NCI-H2081 treated with DMSO at 0.1 percent for 48 hours (cell line): ENCODE measurements at regions not wholly inside any gene's neighbourhood (a gene's known extent, or its start where the extent isn't known, plus 50 kb on each side); places are given as distances from the start of the nearest gene placed in this dataset.

ENCODE experiments used
- DNase-seq: peaks from one replicate; lab custom pipeline; 2025; lab: John Stamatoyannopoulos, UW

GRCh38 chr2:128437204-128437565 is 118.5 kb upstream of the HS6ST1 start:
- DNase-seq: no peak

GRCh38 chr2:128438091-128438490 is 119.4 kb upstream of the HS6ST1 start:
- DNase-seq: no peak

GRCh38 chr2:128438586-128438985 is 119.9 kb upstream of the HS6ST1 start:
- DNase-seq: no peak

DNA sequence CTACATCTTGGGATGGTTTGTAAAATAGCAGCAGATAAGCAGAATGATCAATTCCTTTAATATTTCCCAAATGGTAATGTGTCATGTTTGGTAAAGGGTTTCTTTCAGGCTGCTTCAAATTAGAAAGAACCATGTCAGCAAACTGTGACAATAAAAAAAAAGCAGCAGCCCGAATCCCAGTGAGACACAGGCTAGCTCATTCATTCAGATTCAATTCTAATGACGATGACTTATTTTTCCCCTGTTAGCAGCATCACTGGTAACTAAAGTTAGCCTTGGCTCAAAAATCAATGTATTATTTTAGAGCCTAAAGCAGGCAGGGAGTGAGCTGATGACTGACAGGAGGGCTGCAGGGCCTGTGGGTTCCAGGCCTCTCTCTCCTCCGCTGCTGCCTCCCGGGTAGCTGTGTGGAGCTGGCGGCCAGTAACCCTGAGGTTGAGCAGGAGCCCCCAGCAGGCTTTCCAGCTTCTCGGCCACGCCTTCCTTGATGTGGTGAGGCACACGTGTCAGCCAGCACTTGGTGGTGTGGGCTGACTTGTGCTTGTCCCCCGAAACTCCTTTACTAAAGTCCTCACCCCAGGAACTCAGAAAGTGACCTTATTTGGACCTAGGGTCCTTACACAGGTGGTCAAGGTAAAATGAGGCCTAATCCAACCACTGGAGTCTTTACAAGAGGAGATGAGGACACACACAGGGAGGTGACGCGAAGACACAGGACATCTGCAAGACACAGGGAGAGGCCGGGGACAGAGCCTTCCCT is 120.5 kb upstream of the HS6ST1 start:
- no peak for DNase-seq

DNA sequence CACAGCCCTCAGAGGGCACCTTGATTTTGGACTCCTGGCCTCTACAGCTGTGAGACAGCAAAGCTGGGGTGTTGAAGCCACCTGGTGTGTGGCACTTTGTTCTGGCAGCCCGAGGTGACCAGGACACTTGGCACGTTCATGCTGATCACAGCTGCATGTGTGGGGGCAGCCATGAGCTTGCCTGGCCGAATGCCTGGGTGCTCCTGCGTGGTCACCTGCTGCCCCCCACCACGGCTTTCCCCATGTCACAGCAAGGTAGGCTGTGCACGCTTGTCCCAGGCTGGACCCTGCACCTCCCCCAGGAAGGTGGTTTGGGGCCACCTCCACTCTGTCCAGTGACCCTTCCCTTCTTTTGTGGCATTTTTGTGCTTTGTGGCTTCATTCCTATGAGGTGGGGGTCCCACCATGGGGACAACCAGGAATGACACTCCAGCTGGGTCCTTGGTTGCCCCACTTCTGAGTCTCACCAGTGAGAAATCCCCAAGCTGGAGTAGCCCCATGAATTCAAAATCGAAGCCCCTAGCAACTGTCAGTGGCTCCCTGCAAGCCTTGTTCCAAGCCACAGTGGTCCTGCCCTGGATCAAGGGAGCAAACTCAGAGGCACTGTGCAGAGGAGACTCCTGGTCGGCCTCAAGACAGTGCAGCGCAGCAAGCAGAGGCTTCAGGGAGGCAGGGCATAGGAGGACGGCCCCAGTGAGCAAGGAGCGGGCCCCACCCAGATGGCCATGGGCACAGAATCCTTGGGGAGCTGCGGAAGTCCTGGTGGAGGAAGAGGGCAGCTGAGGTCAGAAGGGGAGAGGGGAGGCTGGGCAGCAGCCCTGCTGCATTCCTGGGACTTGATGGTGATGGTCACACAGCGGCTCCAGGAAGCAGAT is 121.4 kb upstream of the HS6ST1 start:
- no peak for DNase-seq

DNA sequence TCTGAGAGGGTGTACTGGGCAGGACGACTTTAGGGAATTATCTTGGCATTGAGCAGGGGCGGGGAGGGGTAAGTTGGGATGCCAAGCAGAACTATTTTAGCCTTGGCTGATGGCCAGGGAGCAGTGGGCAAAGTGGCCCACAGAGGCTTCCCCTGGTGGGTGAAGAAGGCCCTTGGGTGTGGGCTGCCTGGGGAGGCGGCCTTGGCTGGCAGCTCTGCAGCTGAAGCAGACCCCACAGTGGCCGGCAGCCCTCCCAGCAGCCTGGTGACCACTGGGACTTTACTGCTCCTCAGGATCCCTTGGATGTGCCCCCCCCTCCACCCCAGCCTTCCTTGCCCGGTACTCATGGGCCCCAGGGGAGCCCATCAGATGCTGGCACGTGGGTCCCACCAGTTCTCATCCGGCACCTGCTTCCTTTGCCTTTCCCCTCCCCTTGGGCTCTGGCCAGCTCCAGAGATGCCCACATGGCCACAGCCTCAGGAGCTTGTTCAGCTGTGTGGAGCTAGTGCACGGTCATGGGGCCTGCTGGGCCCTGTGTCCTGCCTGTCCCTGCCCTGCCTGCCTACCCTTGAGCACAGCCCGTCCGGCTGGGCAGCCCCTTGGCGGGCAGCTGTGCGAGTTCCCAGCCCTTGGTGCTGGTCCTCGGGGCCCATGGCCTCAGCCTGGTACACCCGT is 122.1 kb upstream of the HS6ST1 start:
- no peak for DNase-seq

DNA sequence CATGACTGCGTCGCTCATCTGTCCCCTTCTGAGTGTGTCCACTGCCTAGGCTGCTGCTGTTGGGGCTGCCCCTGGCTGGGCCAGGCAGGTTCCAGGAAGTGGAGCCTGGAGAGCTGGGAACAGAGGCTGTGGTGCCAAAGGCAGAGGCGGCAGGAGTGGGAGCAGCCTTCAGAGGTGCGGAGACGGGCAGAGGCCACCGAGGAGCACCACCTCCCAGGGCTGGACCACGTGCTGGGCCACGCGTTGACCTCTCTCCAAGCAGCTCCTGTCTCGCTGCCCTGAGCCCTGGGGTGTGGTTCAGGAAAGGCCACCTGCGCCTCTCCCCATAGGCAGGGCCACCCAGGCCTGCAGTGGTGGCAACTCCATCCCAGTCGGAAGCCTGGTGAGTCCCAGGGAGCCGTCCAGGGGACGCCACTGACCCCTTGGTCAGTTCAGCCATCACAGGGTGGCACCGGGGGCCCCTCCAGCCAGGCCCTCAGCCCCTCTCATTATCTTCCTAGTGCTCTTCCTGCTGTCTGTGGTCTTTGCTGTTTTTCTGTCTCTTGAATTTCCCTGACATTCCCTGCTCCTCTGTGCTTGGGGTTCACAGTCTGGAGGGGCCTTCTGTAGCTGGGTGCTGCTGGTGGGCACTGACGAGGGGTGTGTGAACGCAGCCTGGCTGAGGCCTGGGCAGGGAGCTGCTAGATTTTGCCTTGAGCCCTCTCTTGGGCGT is 122.8 kb upstream of the HS6ST1 start:
- DNase-seq: no peak

DNA sequence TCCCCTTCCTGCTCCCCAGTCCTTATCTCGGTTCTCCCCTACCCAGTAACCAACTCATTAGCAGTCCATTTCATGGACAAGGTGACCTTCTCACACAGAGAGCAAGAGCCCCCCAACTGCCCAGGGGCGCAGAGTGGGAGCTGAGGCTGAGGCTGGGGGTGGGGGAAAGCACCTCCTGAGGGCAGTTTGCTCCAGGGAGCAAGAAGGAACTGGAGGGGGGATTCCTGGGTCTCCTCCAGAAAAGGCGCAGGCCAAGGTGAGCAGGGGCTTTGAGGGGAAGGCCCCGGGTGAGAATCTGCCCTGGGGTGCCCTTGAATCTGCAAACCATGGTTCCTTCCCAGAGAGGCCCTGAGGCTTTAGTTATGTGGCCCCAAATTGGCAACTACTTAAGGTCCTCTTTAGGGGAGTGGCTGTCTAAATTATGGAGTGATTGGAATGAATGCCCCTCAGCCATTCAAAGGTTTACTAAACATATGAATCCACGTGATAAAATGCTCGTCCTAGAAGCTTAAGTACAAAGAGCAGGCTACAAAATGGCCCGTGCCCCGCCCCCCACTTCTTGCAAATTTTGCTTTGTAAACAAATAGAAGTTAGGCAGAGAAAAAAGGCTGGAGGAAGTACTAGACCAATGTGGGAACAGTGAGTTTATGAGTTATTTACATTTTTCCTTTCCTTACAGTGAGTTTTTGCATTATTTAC is 123.5 kb upstream of the HS6ST1 start:
- DNase-seq: no peak

- DNase-seq: no peak
Observed at GRCh38 chr2:128442891-128443302, 124.2 kb upstream of the HS6ST1 start.

DNA sequence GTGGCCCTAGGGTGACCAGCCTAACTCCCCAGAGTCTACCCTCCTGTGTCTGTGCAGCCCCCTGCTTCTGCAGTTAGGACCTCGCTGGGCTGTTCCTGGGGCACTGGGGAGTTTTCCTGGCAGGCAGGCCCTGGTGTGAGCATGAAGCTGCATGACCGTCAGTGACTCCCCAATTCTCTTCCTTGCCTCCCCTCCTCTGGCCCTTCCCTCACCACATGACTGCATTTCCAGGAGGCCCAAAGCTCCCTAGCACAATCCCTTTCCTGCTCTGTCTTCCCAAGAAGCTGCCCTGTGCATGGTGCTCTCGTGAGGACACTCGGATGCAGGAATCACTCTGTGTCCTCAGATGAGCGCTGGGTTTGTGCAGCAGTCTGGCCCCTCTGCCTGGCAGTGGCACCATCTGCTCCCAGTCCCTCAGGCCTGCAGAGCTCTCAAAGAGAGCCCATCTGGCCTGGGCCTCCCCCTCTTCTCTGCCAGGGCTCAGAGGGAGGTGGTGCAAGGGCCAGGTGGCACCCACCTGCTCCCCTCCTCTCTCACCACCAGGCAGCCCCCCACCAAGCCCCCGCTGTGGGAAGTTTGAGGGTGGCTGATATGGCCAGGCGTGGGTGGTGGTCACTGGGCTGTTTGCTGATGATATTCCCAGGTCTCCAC is 125.6 kb upstream of the HS6ST1 start:
- DNase-seq: no peak

- no peak for DNase-seq
Observed at GRCh38 chr2:128444816-128445522, 126.3 kb upstream of the HS6ST1 start.

DNA sequence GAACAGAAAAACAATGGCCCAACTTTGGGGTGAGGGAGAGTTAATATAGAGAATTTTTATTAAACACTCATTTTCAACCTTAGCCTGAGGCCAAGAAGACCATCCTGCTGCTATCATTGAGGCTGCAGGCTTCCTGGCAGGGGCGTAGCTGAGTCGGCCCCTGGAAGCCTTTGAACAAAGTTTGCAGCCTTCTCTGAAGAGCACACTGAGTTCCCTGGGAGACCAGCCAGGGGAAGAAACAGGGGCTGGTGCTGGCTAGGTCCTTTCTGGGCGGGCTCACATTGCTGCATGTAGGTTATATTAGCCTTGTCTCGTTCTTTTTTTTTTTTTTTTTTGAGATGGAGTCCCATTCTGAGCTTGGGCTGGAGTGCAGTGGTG is 126.8 kb upstream of the HS6ST1 start:
- no peak for DNase-seq

GRCh38 chr2:128446049-128446873 is 127.6 kb upstream of the HS6ST1 start:
- DNase-seq: no peak

DNA sequence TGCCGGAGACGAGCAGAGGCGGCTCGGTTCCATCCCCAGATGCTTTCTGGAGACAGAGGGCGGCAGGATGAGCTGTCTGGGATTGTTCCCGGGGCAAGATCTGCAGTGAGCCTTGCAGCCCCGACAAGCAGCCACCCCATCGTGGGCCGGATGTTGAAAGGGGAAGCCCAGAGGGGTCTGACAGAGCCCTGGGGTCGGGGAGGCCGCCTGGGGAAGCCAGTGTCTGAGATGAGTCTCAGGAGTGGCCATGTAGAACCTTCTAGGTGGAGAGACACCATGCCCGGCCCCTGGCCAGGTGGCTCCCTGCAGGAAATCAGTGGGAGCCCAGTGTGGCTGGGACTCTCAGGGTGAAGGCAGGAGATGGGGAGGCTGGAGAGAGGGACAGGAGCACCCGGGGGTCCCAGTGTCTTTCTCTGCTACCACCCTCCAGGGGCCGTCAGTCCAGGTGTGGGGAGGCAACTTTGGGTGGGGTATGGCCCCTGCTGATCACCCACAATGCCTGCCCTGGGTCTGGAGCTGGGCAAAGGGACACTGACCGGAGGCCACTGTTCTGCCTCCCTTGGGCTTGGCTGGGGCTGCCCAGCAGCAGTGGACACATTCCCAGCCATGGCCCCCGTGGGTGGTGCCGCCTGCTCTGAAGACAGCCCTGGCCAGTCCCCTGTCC is 128.3 kb upstream of the HS6ST1 start:
- DNase-seq: no peak

DNA sequence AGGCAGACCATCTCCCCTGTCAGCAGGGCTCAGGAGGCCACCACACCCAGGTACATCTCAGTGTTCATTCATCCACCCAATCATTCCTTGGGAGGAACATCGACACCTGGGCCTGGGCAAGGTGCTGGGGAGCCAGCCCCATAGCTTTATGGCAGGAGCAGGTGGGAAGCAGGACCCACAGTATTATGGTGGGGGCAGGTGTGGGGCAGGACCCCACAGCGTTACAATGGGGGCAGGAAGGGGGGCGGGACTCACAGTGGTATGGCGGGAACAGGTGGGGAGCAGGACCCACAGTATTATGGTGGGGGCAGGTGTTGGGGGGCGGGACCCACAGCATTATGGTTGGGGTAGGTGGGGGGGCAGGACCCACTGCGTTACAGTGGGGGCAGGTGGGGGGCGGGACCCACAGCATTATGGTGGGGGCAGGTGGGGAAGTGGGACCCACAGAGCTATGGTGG is 128.9 kb upstream of the HS6ST1 start:
- DNase-seq: no peak

- no peak for DNase-seq
Observed at GRCh38 chr2:128448331-128449225, 129.9 kb upstream of the HS6ST1 start.

GRCh38 chr2:128449226-128450061 is 130.8 kb upstream of the HS6ST1 start:
- DNase-seq: no peak
